ENCODE measurements at regions not wholly inside any gene's neighbourhood (a gene's known extent, or its start where the extent isn't known, plus 50 kb on each side); places are given as distances from the start of the nearest gene placed in this dataset.

DNA sequence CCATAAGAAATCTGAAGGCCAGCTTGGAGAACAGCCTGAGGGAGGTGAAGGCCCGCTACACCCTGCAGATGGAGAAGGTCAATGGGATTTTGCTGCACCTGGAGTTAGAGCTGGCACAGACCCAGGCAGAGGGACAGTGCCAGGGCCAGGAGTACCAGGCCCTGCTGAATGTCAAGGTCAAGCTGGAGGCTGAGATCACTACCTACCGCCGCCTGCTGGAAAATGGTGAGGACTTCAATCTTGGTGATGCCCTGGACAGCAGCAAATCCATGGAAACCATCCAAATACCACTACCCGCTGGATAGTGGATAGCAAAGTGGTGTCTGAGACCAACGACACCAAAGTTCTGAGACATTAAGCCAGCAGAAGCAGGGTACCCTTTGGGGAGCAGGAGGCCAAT is 100.5 kb upstream of the MAN2A1 start:
- TF ChIP-seq, protein P1, sequence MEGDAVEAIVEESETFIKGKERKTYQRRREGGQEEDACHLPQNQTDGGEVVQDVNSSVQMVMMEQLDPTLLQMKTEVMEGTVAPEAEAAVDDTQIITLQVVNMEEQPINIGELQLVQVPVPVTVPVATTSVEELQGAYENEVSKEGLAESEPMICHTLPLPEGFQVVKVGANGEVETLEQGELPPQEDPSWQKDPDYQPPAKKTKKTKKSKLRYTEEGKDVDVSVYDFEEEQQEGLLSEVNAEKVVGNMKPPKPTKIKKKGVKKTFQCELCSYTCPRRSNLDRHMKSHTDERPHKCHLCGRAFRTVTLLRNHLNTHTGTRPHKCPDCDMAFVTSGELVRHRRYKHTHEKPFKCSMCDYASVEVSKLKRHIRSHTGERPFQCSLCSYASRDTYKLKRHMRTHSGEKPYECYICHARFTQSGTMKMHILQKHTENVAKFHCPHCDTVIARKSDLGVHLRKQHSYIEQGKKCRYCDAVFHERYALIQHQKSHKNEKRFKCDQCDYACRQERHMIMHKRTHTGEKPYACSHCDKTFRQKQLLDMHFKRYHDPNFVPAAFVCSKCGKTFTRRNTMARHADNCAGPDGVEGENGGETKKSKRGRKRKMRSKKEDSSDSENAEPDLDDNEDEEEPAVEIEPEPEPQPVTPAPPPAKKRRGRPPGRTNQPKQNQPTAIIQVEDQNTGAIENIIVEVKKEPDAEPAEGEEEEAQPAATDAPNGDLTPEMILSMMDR (IDR thresholded peaks at IDR 0.05; ENCODE audit: borderline replicate concordance, extremely low read depth, low read length, poor library complexity, severe bottlenecking): no peak
- TF ChIP-seq EZH2 (IDR thresholded peaks at IDR 0.05; ENCODE audit: borderline replicate concordance, low read depth, low read length, severe bottlenecking): no peak

Measured in DND-41 (cell line).